Panc1 (cell line): ENCODE measurements at regions not wholly inside any gene's neighbourhood (a gene's known extent, or its start where the extent isn't known, plus 50 kb on each side); places are given as distances from the start of the nearest gene placed in this dataset.

Experiments
- ATAC-seq: fragments of 200-7000 bp; cut with Tn5 transposase; 2 replicates; pipeline ENCODE4 v1.9.1; 2020; ENCODE audit warnings: mild to moderate bottlenecking, moderate library complexity
- BruUV-seq: library from RNA; stranded (reverse); fragments of 400-500 nt; replicated peaks from 2 replicates; lab custom pipeline; 2021; lab: Mats Ljungman, UMichigan
- CTCF ChIA-PET: fragments of 300-600 bp; sonication (Branson Sonifier 250); formaldehyde crosslinking; loops from one replicate; lab custom pipeline; 2022; ENCODE audit warnings: antibody characterized with exemption; lab: Charles Lee
- POLR2A ChIA-PET: fragments of 300-600 bp; sonication (Branson Sonifier 250); formaldehyde crosslinking; loops from one replicate; lab custom pipeline; 2022; ENCODE audit warnings: antibody characterized with exemption; lab: Charles Lee
- DNase-seq: peaks from one replicate; pipeline ENCODE4 v3.0.0-alpha.2; 2010; ENCODE audit warnings: low read depth, low spot score
- H3K27ac ChIP-seq: 2 replicates; pipeline ENCODE4 v1.5.1; 2011; ENCODE audit warnings: mild to moderate bottlenecking, low read length, inconsistent platforms
- H3K27me3 ChIP-seq: fragments of 200-500 bp; sonication (Bioruptor generic); 2 replicates; pipeline ENCODE4 v1.6.0; 2014; ENCODE audit warnings: low read length, inconsistent platforms; ENCODE audit not compliant: control insufficient read depth, insufficient read depth
- H3K36me3 ChIP-seq: fragments of 200-500 bp; sonication (Bioruptor generic); 2 replicates; pipeline ENCODE4 v1.5.1; 2014; ENCODE audit warnings: inconsistent platforms, mild to moderate bottlenecking, low read length, moderate library complexity; ENCODE audit not compliant: control insufficient read depth, insufficient read depth
- H3K4me1 ChIP-seq: 2 replicates; pipeline ENCODE4 v1.5.1; 2011; ENCODE audit warnings: inconsistent platforms, mild to moderate bottlenecking, low read length, moderate library complexity; ENCODE audit not compliant: control insufficient read depth, insufficient read depth
- H3K4me3 ChIP-seq, 2 experiments: 2 replicates each; pipeline ENCODE4 v1.5.1; 2011 to 2012; ENCODE audit warnings: low read depth in 2 of 2, low read length in 2 of 2, mild to moderate bottlenecking in 2 of 2, inconsistent platforms in 1 of 2, moderate library complexity in 1 of 2
- H3K9me3 ChIP-seq: fragments of 200-500 bp; sonication (Bioruptor generic); 2 replicates; pipeline ENCODE4 v1.5.1; 2014; ENCODE audit warnings: low read depth, mild to moderate bottlenecking, inconsistent platforms, low read length, moderate library complexity; ENCODE audit not compliant: control insufficient read depth, insufficient read depth
- POLR2AphosphoS5 ChIP-seq: IDR thresholded peaks from 2 replicates; pipeline ENCODE4 v1.6.1; 2012; ENCODE audit warnings: mild to moderate bottlenecking, low read depth, low read length, moderate library complexity
- SIN3A ChIP-seq: IDR thresholded peaks from 2 replicates; pipeline ENCODE4 v1.6.1; 2012; ENCODE audit warnings: low read depth, mild to moderate bottlenecking, low read length, moderate library complexity, borderline replicate concordance; ENCODE audit not compliant: insufficient read depth
- TCF7L2 ChIP-seq: IDR thresholded peaks from 2 replicates; pipeline ENCODE4 v1.6.1; 2011; ENCODE audit warnings: mild to moderate bottlenecking, low read depth, low read length, inconsistent platforms
- in situ Hi-C: cut with HindIII; loops from 2 replicates; pipeline ENCODE4 v1.10.0; 2016; ENCODE audit warnings: low sequenced_read_pairs, low pct_unique_long_range_greater_than_20kb
- intact Hi-C: fragments of 100-400 bp; cut with micrococcal nuclease; formaldehyde crosslinking; loops from one replicate; pipeline ENCODE4 v1.10.0; 2022; ENCODE audit not compliant: unreplicated experiment
- TF ChIP-seq, protein P1 (sequence below): fragments of 450-650 bp; IDR thresholded peaks from 2 replicates; pipeline ENCODE4 v1.5.1; 2017; ENCODE audit warnings: mild to moderate bottlenecking
- TF ChIP-seq, protein P2 (sequence below), 2 experiments: IDR thresholded peaks; 2 replicates each; pipeline ENCODE4 v1.6.1; 2011 to 2012; ENCODE audit warnings: low read depth in 2 of 2, control low read depth in 1 of 2, low read length in 1 of 2, mild to moderate bottlenecking in 1 of 2, moderate library complexity in 1 of 2; ENCODE audit not compliant: insufficient read depth in 1 of 2

DNA sequence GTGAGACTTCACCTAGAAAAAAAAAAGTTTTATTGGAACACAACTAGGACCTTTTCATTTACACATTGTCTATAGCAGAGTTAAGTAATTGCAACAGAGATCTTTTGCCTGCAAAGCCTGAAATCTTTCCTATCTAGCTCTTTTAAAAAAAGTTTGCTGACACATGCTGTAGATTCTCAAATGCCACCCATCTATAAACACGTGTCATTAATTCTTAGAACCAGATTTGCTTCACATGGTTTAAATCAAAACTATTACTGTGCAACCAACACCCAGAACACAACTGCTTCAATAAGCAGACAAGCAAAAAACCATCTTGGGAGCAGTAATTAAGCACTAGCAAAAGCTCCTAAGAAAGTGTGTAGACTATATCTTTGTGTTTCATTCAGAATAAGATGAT, 55.0 kb downstream of the OXSM start:
- ChIA-PET CTCF (no interaction called here), POLR2A (interaction anchor here (0.6 kb wide), 1 partner anchor 196 kb away, joined by 3 read pairs; no protein-coding TSS in a partner anchor)
- intact Hi-C loops (loop anchor here (10.0 kb wide), 1 partner anchor 870 kb away; no protein-coding TSS in a partner anchor), in situ Hi-C loops (no loop called here)
- ATAC-seq (no peak), DNase-seq (no peak)
- H3K4me1 ChIP-seq, result no peaks in the 10 kb centered on the region
- no peak overlapping the region for H3K4me3 ChIP-seq
- no peaks in the 10 kb centered on the region for H3K9me3 ChIP-seq
- H3K36me3 ChIP-seq, result no peaks in the 10 kb centered on the region
- TF ChIP-seq POLR2AphosphoS5 (no peak), TCF7L2 (no peak), SIN3A (no peak)
- TF ChIP-seq, protein P1, sequence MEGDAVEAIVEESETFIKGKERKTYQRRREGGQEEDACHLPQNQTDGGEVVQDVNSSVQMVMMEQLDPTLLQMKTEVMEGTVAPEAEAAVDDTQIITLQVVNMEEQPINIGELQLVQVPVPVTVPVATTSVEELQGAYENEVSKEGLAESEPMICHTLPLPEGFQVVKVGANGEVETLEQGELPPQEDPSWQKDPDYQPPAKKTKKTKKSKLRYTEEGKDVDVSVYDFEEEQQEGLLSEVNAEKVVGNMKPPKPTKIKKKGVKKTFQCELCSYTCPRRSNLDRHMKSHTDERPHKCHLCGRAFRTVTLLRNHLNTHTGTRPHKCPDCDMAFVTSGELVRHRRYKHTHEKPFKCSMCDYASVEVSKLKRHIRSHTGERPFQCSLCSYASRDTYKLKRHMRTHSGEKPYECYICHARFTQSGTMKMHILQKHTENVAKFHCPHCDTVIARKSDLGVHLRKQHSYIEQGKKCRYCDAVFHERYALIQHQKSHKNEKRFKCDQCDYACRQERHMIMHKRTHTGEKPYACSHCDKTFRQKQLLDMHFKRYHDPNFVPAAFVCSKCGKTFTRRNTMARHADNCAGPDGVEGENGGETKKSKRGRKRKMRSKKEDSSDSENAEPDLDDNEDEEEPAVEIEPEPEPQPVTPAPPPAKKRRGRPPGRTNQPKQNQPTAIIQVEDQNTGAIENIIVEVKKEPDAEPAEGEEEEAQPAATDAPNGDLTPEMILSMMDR, result no peak
- TF ChIP-seq, protein P2, sequence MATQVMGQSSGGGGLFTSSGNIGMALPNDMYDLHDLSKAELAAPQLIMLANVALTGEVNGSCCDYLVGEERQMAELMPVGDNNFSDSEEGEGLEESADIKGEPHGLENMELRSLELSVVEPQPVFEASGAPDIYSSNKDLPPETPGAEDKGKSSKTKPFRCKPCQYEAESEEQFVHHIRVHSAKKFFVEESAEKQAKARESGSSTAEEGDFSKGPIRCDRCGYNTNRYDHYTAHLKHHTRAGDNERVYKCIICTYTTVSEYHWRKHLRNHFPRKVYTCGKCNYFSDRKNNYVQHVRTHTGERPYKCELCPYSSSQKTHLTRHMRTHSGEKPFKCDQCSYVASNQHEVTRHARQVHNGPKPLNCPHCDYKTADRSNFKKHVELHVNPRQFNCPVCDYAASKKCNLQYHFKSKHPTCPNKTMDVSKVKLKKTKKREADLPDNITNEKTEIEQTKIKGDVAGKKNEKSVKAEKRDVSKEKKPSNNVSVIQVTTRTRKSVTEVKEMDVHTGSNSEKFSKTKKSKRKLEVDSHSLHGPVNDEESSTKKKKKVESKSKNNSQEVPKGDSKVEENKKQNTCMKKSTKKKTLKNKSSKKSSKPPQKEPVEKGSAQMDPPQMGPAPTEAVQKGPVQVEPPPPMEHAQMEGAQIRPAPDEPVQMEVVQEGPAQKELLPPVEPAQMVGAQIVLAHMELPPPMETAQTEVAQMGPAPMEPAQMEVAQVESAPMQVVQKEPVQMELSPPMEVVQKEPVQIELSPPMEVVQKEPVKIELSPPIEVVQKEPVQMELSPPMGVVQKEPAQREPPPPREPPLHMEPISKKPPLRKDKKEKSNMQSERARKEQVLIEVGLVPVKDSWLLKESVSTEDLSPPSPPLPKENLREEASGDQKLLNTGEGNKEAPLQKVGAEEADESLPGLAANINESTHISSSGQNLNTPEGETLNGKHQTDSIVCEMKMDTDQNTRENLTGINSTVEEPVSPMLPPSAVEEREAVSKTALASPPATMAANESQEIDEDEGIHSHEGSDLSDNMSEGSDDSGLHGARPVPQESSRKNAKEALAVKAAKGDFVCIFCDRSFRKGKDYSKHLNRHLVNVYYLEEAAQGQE (IDR thresholded peaks at IDR 0.05; ENCODE audit: insufficient read depth in 1 of 2, low read depth in 2 of 2, low read length in 1 of 2), result no peak
- H3K27me3 ChIP-seq, result peaks cover 2% of the 10 kb centered on the region; the same call in 1 of the 2 replicates
- no TSS peak for BruUV-seq
- H3K27ac ChIP-seq, result no peak overlapping the region

DNA sequence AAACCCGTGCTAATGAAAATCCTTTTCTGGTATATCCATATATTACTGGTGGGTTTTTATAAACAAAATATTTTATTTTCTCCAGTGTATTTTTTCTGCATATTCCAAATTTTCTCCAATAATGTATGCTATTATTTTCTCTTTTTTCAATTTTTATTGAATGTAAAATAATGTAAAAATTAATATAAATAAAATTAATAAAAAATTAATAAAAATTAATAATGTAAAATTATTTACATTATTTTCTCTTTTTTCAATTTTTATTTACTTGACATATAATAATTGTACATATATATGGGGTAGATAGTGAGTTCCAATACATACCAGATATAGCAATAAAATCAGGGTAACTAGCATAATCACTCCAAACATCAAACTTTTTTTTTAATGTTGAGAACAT, 56.4 kb downstream of the OXSM start:
- Histone ChIP-seq H3K27ac (no peak overlapping the region), H3K27me3 (peaks cover 2% of the 10 kb centered on the region; the same call in 1 of the 2 replicates), H3K4me3 (no peak overlapping the region), H3K9me3 (no peaks in the 10 kb centered on the region), H3K36me3 (no peaks in the 10 kb centered on the region), H3K4me1 (no peaks in the 10 kb centered on the region)
- no peak for DNase-seq
- ChIA-PET POLR2A (no interaction called here), CTCF (no interaction called here)
- intact Hi-C loops (loop anchor here (10.0 kb wide), 1 partner anchor 869 kb away; no protein-coding TSS in a partner anchor), in situ Hi-C loops (no loop called here)
- ATAC-seq, result no peak
- TF ChIP-seq TCF7L2, result no peak
- TF ChIP-seq, protein P2 (IDR thresholded peaks at IDR 0.05; ENCODE audit: insufficient read depth in 1 of 2, low read depth in 2 of 2, low read length in 1 of 2), result no peak
- TF ChIP-seq, protein P1, result no peak
- BruUV-seq, result no TSS peak
